HUES48 (cell line): ENCODE measurements at regions not wholly inside any gene's neighbourhood (a gene's known extent, or its start where the extent isn't known, plus 50 kb on each side); places are given as distances from the start of the nearest gene placed in this dataset.
"Not testable (repeated sequence)": the region's sequence is repeated elsewhere in the genome, so short reads cannot be mapped to it uniquely, and the experiment has no call there.

Experiments used
- H3K27ac ChIP-seq: one replicate; pipeline ENCODE4 v1.7.0; 2013; ENCODE audit warnings: low read depth, low read length, inconsistent platforms
- H3K27me3 ChIP-seq: 2 replicates; pipeline ENCODE4 v1.6.1; 2013; ENCODE audit warnings: mild to moderate bottlenecking, low read length; ENCODE audit not compliant: control insufficient read depth, insufficient read depth
- H3K36me3 ChIP-seq: 2 replicates; pipeline ENCODE4 v1.6.1; 2013; ENCODE audit warnings: low read length; ENCODE audit not compliant: control insufficient read depth, insufficient read depth
- H3K4me1 ChIP-seq: 2 replicates; pipeline ENCODE4 v1.6.1; 2013; ENCODE audit warnings: mild to moderate bottlenecking, low read length; ENCODE audit not compliant: control insufficient read depth, insufficient read depth
- H3K4me3 ChIP-seq: 2 replicates; pipeline ENCODE4 v1.5.1; 2013; ENCODE audit warnings: mild to moderate bottlenecking, low read depth, low read length
- H3K9ac ChIP-seq: 2 replicates; pipeline ENCODE4 v1.6.1; 2013; ENCODE audit warnings: mild to moderate bottlenecking, low read depth, low read length, moderate library complexity
- H3K9me3 ChIP-seq: 2 replicates; pipeline ENCODE4 v1.6.1; 2013; ENCODE audit warnings: low read length; ENCODE audit not compliant: control insufficient read depth, insufficient read depth

DNA sequence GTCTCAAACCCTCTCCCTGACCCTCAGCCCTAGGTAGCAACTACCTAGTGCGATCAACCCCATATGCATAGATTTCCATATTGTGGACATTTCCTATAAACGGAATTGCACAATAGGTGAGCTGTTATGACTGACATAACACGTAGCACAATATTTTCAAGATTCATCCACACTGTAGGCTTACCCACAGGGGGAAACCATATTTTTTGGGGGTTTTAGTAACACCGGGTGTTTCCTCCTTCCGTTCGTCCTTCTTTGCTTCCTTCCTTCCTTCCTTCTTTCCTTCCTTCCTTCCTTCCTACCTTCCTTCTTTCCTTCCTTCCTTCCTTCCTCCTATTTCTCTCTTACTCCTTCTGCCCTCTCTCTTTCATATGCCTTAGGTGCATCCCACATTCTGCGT is 524.2 kb downstream of the CWH43 start:
- not testable (repeated sequence) for H3K4me1 ChIP-seq, H3K36me3 ChIP-seq, H3K9ac ChIP-seq, H3K27ac ChIP-seq, H3K27me3 ChIP-seq, H3K4me3 ChIP-seq
- H3K9me3 ChIP-seq: peaks cover 48% of the 10 kb centered on the region

DNA sequence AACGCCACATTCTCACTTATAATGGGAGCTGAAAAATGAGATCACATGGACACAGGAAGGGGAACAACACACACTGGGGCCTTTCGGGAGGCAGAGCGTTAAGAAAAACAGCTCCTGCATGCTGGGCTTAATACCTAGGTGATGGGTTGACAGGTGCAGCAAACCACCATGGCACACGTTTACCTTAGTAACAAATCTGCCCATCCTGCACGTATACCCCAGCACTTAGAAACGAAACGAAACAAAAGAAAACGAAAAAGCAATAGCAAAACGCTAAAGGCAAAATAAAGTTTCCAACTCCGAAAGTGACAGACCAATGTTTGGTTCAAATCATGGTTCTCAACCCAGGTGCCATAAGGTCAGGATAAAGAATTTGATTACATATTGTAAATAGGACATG is 525.3 kb downstream of the CWH43 start:
- not testable (repeated sequence) for H3K27me3 ChIP-seq, H3K9ac ChIP-seq

DNA sequence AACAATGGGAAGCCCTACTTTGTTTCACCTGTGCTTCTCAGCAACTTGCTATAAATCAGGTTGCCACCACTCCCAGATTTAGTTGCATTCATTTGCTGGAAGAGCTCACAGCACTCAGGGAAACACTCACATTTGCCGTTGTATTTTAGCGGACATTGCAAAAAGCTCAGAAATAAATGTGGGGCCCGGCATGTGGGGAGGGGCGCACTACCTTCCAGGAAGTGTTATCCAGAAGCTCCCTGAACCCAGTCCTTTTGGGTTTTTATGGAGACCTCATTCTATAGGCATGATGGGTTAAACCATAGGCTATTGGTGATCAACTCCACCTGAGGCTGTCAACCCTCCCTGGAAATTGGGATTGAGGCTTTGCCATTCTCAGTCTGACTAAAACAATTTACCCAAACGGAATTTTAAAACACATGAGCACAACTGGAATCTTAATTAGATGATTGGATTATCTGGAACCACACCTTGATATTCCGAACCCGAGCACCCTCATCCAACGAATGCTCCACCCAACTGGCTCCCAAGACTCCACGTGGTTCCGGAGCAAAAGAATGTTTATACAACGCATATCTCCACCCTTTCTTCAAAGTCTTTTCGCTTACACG is 525.9 kb downstream of the CWH43 start:
- H3K4me3 ChIP-seq, H3K9ac ChIP-seq, H3K27ac ChIP-seq, H3K4me1 ChIP-seq, H3K27me3 ChIP-seq, H3K36me3 ChIP-seq: not testable (repeated sequence)
- peaks cover 58% of the 10 kb centered on the region for H3K9me3 ChIP-seq

More for the DNA sequence above, 525.3 kb downstream of the CWH43 start:
- not testable (repeated sequence) for H3K36me3 ChIP-seq, H3K4me1 ChIP-seq, H3K4me3 ChIP-seq, H3K27ac ChIP-seq
- H3K9me3 ChIP-seq: peaks cover 52% of the 10 kb centered on the region

DNA sequence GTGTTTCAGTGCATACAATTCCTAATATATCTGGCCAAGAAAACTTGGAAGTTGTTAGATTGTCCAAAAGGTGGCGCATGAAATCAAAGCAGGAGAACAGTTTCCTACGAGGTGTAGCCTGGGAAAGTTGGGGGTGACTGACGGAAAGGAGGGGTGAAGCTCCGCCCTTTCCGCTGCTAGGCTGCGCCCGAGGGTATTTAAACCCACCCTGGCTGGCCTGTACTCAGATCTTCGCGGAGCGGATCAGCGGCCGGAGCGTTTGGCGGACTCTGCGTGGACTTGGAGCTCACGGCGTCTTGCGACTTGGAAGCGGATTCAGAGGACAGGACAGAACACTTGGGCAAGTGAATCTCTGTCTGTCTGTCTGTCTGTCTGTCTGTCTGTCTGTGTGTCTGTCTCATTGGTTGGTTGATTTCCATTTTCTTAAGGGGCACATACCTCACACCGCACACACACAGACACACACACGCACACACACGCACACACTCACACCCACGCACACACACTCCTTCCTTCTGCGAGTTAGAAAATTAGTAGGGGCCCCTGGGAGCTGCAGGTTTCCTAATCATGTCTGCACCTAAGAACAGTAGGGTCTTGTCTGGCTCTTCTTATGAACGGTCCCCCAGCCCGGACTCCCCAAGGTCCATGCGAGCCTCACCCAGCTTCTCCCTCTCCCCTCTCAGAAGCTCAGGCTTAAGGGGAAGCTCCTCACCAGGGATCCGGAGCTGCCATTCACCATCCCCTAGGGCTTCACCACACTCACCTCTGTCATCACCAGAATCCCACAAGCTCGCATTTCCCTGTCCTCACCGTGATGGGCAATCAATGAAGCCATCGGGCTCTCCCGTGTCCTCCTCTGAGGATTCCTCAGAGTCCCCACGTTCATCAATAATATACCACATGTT is 526.8 kb downstream of the CWH43 start:
- H3K4me1 ChIP-seq, H3K4me3 ChIP-seq, H3K9ac ChIP-seq, H3K27me3 ChIP-seq, H3K36me3 ChIP-seq, H3K27ac ChIP-seq: not testable (repeated sequence)
- peaks cover 58% of the 10 kb centered on the region for H3K9me3 ChIP-seq

DNA sequence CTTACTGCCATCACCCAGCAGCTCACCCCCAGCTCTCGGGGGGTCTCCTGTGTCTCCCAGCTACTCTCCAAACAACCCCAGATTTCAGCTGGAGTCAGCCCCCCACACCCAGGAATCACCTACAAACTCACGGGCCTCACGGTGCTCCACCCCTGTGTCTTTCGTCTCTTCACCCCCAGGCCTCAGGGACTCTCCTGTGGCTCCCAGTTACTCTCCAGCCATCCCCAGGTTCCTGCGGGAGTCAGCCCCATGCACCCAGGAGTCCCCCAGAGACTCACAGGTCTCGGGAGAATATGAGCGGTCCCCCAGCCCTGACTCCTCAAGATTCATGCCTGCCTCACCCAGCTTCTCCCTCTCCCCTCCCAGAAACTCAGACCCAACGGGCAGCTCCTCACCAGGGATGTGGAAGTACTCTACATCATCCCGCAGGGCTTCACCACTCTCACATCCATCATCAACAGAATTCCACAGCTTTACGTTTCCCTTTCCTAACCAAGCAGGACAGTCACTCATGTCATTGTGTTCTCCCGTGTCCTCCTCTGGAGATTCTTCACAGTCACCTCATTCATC is 527.6 kb downstream of the CWH43 start:
- H3K4me1 ChIP-seq, H3K4me3 ChIP-seq, H3K27ac ChIP-seq, H3K9ac ChIP-seq, H3K27me3 ChIP-seq, H3K36me3 ChIP-seq: not testable (repeated sequence)
- H3K9me3 ChIP-seq: peaks cover 58% of the 10 kb centered on the region

DNA sequence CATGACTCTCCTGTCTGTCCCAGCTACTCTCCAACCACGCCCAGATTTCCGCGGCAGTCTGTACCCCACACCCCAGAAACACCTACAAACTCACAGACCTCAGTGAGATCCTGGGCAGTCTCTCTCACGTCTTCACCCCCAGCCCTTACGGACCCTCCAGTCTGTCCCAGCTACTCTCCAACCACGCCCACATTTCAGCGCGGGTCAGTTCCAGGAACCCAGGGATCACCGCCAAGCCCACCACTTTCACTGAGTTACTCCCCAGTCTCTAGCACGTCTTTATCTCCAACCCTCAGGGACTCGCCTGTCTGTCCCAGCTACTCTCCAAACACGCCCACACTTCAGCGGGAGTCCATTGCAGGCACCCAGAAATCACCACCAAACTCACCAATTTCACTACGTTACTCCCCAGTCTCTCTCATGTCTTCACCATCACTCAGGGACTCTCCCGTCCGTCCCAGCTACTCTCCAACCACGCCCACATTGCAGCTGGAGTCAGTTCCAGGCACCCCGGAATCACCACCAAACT is 528.2 kb downstream of the CWH43 start:
- H3K4me3 ChIP-seq, H3K36me3 ChIP-seq, H3K9ac ChIP-seq, H3K4me1 ChIP-seq, H3K27me3 ChIP-seq, H3K27ac ChIP-seq: not testable (repeated sequence)
- H3K9me3 ChIP-seq: peaks cover 62% of the 10 kb centered on the region

DNA sequence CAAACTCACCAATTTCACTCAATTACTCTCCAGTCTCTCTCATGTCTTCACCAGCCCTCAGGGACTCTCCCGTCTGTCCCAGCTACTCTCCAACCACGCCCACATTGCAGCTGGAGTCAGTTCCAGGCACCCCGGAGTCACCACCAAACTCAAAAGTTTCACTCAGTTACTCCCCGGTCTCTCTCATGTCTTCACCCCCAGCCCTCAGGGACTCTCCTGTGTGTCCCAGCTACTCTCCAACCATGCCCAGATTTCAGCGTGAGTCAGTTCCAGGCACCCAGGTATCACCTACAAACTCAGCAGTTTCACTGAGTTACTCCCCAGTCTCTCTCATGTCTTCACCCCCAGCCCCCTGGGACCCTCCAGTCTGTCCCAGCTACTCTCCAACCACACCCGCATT is 528.8 kb downstream of the CWH43 start:
- H3K9me3 ChIP-seq: peaks cover 65% of the 10 kb centered on the region
- not testable (repeated sequence) for H3K4me1 ChIP-seq, H3K9ac ChIP-seq, H3K36me3 ChIP-seq, H3K27me3 ChIP-seq, H3K27ac ChIP-seq, H3K4me3 ChIP-seq

DNA sequence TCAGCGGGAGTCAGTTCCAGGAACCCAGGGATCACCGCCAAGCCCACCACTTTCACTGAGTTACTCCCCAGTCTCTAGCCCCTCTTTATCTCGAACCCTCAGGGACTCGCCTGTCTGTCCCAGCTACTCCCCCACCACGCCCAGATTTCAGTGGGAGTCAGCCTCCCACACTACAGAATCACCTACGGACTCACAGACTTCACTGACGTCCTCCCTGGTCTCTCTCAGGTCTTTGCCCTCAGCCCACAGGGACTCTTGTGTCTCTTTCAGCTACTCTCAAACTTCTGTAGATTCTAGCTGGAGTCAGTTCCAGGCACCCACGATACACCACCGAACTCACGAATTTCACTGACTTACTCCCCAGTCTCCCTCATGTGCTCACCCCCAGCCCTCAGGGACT is 529.2 kb downstream of the CWH43 start:
- H3K27me3 ChIP-seq, H3K9ac ChIP-seq, H3K4me1 ChIP-seq, H3K4me3 ChIP-seq, H3K36me3 ChIP-seq, H3K27ac ChIP-seq: not testable (repeated sequence)
- H3K9me3 ChIP-seq: peaks cover 63% of the 10 kb centered on the region

DNA sequence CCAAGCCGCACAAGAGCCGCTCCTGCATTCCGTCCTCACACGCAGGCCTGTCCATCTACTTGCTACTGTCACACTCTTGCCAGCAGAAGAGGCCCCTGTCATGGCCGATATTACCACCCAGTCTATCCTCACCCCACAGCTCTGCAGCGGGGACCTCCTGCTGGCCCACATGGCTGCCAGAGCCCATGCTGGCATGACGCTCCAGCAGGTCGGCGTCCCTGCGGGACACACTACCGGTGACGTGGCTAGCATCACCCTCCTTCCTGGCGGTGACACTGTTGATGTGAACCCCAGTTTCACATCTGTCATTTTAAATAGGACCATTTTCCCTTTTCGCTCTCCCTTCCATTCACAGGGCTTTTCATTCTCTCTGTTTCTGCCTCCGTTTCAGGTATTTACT is 530.0 kb downstream of the CWH43 start:
- H3K27me3 ChIP-seq, H3K4me1 ChIP-seq, H3K36me3 ChIP-seq, H3K27ac ChIP-seq, H3K9ac ChIP-seq, H3K4me3 ChIP-seq: not testable (repeated sequence)
- H3K9me3 ChIP-seq: peaks cover 56% of the 10 kb centered on the region

DNA sequence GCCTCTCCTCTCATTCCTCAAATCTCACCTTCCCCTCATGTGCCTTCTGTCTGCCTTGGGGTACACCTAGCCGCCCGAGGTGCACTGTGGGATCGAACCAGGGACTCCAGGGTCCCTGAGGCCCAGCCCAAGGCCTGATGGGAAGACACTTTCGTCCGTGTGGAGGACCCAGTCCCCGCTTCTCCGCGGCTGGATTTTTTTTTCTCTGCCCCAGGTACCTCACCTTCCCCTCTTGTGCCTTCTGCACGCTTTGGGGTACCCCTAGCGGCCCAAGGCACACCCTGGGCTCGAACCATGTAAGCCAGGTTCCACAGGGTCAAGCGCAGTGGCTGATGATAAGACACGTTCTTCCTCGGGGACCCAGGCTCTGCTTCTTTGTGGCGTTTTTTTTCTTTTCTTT is 530.7 kb downstream of the CWH43 start:
- H3K9ac ChIP-seq: no peak overlapping the region
- H3K27ac ChIP-seq: no peak overlapping the region
- no peaks in the 10 kb centered on the region for H3K36me3 ChIP-seq
- H3K4me1 ChIP-seq: no peaks in the 10 kb centered on the region
- H3K4me3 ChIP-seq: no peak overlapping the region
- H3K27me3 ChIP-seq: no peaks in the 10 kb centered on the region
- H3K9me3 ChIP-seq: peaks cover 49% of the 10 kb centered on the region

DNA sequence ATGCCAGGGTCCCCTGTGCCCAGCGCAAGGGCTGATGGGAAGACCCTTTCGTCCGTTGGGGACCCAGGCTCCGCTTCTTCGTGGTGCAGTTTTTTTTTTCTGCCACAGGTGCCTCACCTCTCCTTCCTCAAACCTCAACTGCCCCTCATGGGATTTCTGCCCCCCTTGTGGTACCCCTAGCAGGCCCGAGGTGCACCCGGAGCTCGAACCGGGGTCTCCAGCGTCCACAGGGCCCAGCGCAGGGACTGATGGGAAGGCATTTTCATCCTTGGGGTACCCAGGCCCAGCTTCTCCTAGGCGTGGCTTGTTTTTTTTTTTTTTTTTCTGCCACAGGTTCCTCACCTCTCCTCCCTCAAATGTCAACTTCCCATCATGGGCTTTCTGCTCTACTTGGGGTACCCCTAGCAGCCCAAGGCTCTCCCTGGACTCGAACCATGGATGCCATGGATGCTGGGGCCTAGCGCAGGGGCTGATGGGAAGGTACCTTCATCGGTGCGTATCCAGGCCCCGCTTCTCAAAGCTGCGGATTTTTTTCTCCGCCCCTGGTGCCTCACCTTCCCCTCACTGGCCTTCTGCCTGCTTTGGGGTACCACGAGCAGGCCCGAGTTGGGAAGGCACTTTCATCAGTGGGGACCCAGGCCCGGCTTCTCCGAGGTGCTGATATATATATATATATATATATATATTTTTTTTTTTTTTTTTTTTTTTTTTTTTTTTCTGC is 531.6 kb downstream of the CWH43 start:
- not testable (repeated sequence) for H3K4me1 ChIP-seq, H3K36me3 ChIP-seq, H3K27ac ChIP-seq, H3K4me3 ChIP-seq, H3K27me3 ChIP-seq, H3K9ac ChIP-seq
- peaks cover 41% of the 10 kb centered on the region for H3K9me3 ChIP-seq
